Esophagus muscularis mucosa (tissue), 4 donors: ENCODE measurements at regions not wholly inside any gene's neighbourhood (a gene's known extent, or its start where the extent isn't known, plus 50 kb on each side); places are given as distances from the start of the nearest gene placed in this dataset.

Source experiments
- CTCF ChIP-seq, 3 experiments: fragments of 200-600 bp in 2 of 3; fragments of 450-650 bp in 1 of 3; sonication (generic) in 2 of 3; IDR thresholded peaks; one replicate each; pipeline ENCODE4 v1.5.1; 2017 to 2019; ENCODE audit warnings: antibody characterized with exemption in 3 of 3, mild to moderate bottlenecking in 2 of 3, moderate library complexity in 1 of 3
- EP300 ChIP-seq: sonication (generic); formaldehyde crosslinking; IDR thresholded peaks from one replicate; pipeline ENCODE4 v1.6.1; 2017; ENCODE audit warnings: antibody characterized with exemption
- POLR2A ChIP-seq: fragments of 450-650 bp; IDR thresholded peaks from one replicate; pipeline ENCODE4 v1.6.1; 2017; ENCODE audit warnings: antibody characterized with exemption, moderate library complexity, mild to moderate bottlenecking, low read depth
- POLR2AphosphoS5 ChIP-seq, 2 donors: sonication (generic); formaldehyde crosslinking; IDR thresholded peaks; one replicate each; pipeline ENCODE4 v1.6.1; 2017; ENCODE audit warnings: antibody characterized with exemption in 2 of 2

DNA sequence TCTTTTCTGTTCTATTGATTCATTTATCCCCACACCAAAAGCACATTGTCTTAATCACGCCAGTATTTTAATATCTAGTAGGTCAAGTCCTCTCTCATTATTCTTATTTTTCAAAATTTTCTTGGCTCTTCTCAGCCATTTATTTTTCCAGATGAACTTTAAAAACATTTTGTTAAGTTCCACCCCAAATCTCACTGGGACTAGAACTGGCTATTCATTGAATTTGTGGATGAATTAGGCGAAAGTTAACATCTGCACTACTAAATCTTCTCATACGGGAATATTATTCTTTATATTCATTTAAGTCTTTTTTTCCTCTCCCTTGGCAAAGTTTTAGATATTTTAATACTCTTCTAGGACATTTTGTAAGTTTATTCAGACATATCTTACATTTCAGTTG, 295.2 kb upstream of the MGMT start:
- no peak for TF ChIP-seq CTCF (IDR thresholded peaks at IDR 0.05)
- no peak for TF ChIP-seq POLR2A
- TF ChIP-seq EP300: no peak
- no peak for TF ChIP-seq POLR2AphosphoS5 (IDR thresholded peaks at IDR 0.05)
